WTC11 (cell line): ENCODE measurements at regions not wholly inside any gene's neighbourhood (a gene's known extent, or its start where the extent isn't known, plus 50 kb on each side); places are given as distances from the start of the nearest gene placed in this dataset.

Experiments used
- ATAC-seq: fragments of 200-7000 bp; cut with Tn5 transposase; 2 replicates; pipeline ENCODE4 v1.10.0; 2021; ENCODE audit warnings: mild to moderate bottlenecking, moderate library complexity
- CTCF ChIA-PET: fragments of 300-600 bp; sonication (Branson Sonifier 250); formaldehyde crosslinking; loops from one replicate; lab custom pipeline; 2021; ENCODE audit warnings: antibody characterized with exemption; lab: Charles Lee
- POLR2A ChIA-PET: fragments of 350-600 bp; sonication (Branson Sonifier 250); formaldehyde crosslinking; loops from one replicate; lab custom pipeline; 2021; ENCODE audit warnings: antibody characterized with exemption; lab: Charles Lee
- DNase-seq: peaks from one replicate; pipeline ENCODE4 v3.0.0; 2021; ENCODE audit warnings: low spot score
- H3K27ac Mint-ChIP-seq: 2 replicates; pipeline ENCODE4 v1.8.0; 2021; ENCODE audit warnings: mixed read lengths
- H3K27me3 Mint-ChIP-seq: 2 replicates; pipeline ENCODE4 v1.8.0; 2021; ENCODE audit warnings: low read depth, mild to moderate bottlenecking, moderate library complexity, mixed read lengths
- H3K36me3 Mint-ChIP-seq: 2 replicates; pipeline ENCODE4 v1.8.0; 2021; ENCODE audit warnings: mixed read lengths
- H3K4me1 Mint-ChIP-seq: 2 replicates; pipeline ENCODE4 v1.8.0; 2022; ENCODE audit warnings: mixed read lengths
- H3K4me3 Mint-ChIP-seq: 2 replicates; pipeline ENCODE4 v1.8.0; 2021; ENCODE audit warnings: mild to moderate bottlenecking, moderate library complexity, mixed read lengths
- H3K9me3 Mint-ChIP-seq: 2 replicates; pipeline ENCODE4 v1.8.0; 2021; ENCODE audit warnings: mixed read lengths
- ATF6 ChIP-seq: sonication (generic); formaldehyde crosslinking; IDR thresholded peaks from 2 replicates; pipeline ENCODE4 v1.8.1; 2023; ENCODE audit warnings: mild to moderate bottlenecking, missing genetic modification reagents
- ERG ChIP-seq: fragments of 250-450 bp; sonication (Bioruptor Pico); IDR thresholded peaks from 2 replicates; pipeline ENCODE4 v1.8.0; 2021; ENCODE audit warnings: mild to moderate bottlenecking
- FOXJ3 ChIP-seq: sonication (generic); formaldehyde crosslinking; IDR thresholded peaks from 2 replicates; pipeline ENCODE4 v1.9.0; 2021; ENCODE audit warnings: missing genetic modification reagents, mild to moderate bottlenecking, borderline replicate concordance
- GRHL2 ChIP-seq: fragments of 250-450 bp; sonication (Bioruptor Pico); IDR thresholded peaks from 2 replicates; pipeline ENCODE4 v1.8.0; 2022; ENCODE audit warnings: mild to moderate bottlenecking, moderate library complexity; ENCODE audit not compliant: insufficient replicate concordance, severe bottlenecking
- HMGA2 ChIP-seq: fragments of 250-450 bp; sonication (Bioruptor Pico); IDR thresholded peaks from 2 replicates; pipeline ENCODE4 v1.4.0; 2021; ENCODE audit warnings: mild to moderate bottlenecking, moderate library complexity
- JAZF1 ChIP-seq: fragments of 250-450 bp; sonication (Bioruptor Pico); IDR thresholded peaks from 2 replicates; pipeline ENCODE4 v1.9.0; 2021; ENCODE audit warnings: moderate library complexity, mild to moderate bottlenecking, inconsistent platforms
- KAT7 ChIP-seq: sonication (generic); formaldehyde crosslinking; IDR thresholded peaks from 2 replicates; pipeline ENCODE4 v1.8.1; 2023; ENCODE audit warnings: missing genetic modification reagents, mild to moderate bottlenecking, borderline replicate concordance
- MXD4 ChIP-seq: fragments of 250-450 bp; sonication (Bioruptor Pico); IDR thresholded peaks from 2 replicates; pipeline ENCODE4 v1.8.0; 2021; ENCODE audit warnings: mild to moderate bottlenecking, moderate library complexity, borderline replicate concordance
- MYBL2 ChIP-seq: sonication (generic); formaldehyde crosslinking; IDR thresholded peaks from 2 replicates; pipeline ENCODE4 v1.8.1; 2023; ENCODE audit warnings: mild to moderate bottlenecking, moderate library complexity, missing genetic modification reagents
- NFE2L1 ChIP-seq: sonication (generic); formaldehyde crosslinking; IDR thresholded peaks from 2 replicates; pipeline ENCODE4 v1.8.1; 2023; ENCODE audit warnings: missing genetic modification reagents
- NR2C2 ChIP-seq: sonication (generic); formaldehyde crosslinking; IDR thresholded peaks from 2 replicates; pipeline ENCODE4 v1.8.0; 2022; ENCODE audit warnings: mild to moderate bottlenecking, missing genetic modification reagents
- OVOL2 ChIP-seq: fragments of 250-450 bp; sonication (Bioruptor Pico); IDR thresholded peaks from 2 replicates; pipeline ENCODE4 v1.9.0; 2021; ENCODE audit warnings: mild to moderate bottlenecking, borderline replicate concordance
- RELA ChIP-seq: sonication (generic); formaldehyde crosslinking; IDR thresholded peaks from 2 replicates; pipeline ENCODE4 v1.8.1; 2022; ENCODE audit warnings: missing genetic modification reagents, mild to moderate bottlenecking, borderline replicate concordance
- RORB ChIP-seq: fragments of 250-450 bp; sonication (Bioruptor Pico); IDR thresholded peaks from 2 replicates; pipeline ENCODE4 v1.9.0; 2021; ENCODE audit warnings: mild to moderate bottlenecking
- SMAD4 ChIP-seq: sonication (generic); formaldehyde crosslinking; IDR thresholded peaks from 2 replicates; pipeline ENCODE4 v1.8.0; 2022; ENCODE audit warnings: mild to moderate bottlenecking, missing genetic modification reagents
- TF ChIP-seq, protein P1 (sequence below): fragments of 250-450 bp; sonication (Bioruptor Pico); IDR thresholded peaks from 2 replicates; pipeline ENCODE4 v1.9.0; 2021; ENCODE audit warnings: mild to moderate bottlenecking, borderline replicate concordance
- TF ChIP-seq, protein P2 (sequence below): sonication (generic); formaldehyde crosslinking; IDR thresholded peaks from 2 replicates; pipeline ENCODE4 v1.8.0; 2022; ENCODE audit warnings: mild to moderate bottlenecking, missing genetic modification reagents

GRCh38 chr15:77822631-77823230 is 190.0 kb upstream of the LINGO1 start (continued):
- TF ChIP-seq FOXJ3 (CRISPR knock-in tag) = no peak

DNA sequence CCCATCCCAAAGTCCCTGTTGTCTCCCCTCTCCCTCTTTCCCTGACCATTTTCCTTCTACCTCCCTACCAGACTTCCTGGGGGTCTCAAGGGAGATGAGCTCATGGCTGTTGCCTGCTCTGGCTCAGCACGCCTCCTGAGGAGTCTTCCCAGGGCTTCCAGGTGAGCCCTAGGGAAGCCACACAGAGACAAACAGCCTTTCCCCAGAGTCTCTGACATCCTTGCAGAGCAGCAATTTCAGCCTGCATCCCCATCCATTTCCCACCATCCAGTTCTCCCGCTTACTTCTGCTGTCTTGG is 189.2 kb upstream of the LINGO1 start:
- ChIA-PET CTCF (interaction anchor here (0.6 to 3.9 kb wide), 57 partner anchors 8 to 279 kb away, joined by 3 to 131 read pairs (median 6); partner anchors contain the start of gene LINGO1), POLR2A (no interaction called here)
- Mint-ChIP-seq H3K27me3 (peaks cover 43% of the 10 kb centered on the region), H3K9me3 (no peaks in the 10 kb centered on the region), H3K4me1 (peaks cover 25% of the 10 kb centered on the region), H3K4me3 (no peak overlapping the region), H3K36me3 (no peaks in the 10 kb centered on the region), H3K27ac (no peak overlapping the region)
- ATAC-seq = no peak
- TF ChIP-seq NFE2L1 (CRISPR knock-in tag) (no peak), ERG (CRISPR knock-in tag) (no peak), KAT7 (CRISPR knock-in tag) (no peak), HMGA2 (CRISPR knock-in tag) (no peak), MXD4 (CRISPR knock-in tag) (no peak), SMAD4 (CRISPR knock-in tag) (no peak), ATF6 (CRISPR knock-in tag) (no peak), GRHL2 (CRISPR knock-in tag) (no peak), OVOL2 (no peak), RELA (CRISPR knock-in tag) (no peak), MYBL2 (CRISPR knock-in tag) (no peak), NR2C2 (no peak), RORB (no peak), JAZF1 (no peak)
- TF ChIP-seq, protein P1, sequence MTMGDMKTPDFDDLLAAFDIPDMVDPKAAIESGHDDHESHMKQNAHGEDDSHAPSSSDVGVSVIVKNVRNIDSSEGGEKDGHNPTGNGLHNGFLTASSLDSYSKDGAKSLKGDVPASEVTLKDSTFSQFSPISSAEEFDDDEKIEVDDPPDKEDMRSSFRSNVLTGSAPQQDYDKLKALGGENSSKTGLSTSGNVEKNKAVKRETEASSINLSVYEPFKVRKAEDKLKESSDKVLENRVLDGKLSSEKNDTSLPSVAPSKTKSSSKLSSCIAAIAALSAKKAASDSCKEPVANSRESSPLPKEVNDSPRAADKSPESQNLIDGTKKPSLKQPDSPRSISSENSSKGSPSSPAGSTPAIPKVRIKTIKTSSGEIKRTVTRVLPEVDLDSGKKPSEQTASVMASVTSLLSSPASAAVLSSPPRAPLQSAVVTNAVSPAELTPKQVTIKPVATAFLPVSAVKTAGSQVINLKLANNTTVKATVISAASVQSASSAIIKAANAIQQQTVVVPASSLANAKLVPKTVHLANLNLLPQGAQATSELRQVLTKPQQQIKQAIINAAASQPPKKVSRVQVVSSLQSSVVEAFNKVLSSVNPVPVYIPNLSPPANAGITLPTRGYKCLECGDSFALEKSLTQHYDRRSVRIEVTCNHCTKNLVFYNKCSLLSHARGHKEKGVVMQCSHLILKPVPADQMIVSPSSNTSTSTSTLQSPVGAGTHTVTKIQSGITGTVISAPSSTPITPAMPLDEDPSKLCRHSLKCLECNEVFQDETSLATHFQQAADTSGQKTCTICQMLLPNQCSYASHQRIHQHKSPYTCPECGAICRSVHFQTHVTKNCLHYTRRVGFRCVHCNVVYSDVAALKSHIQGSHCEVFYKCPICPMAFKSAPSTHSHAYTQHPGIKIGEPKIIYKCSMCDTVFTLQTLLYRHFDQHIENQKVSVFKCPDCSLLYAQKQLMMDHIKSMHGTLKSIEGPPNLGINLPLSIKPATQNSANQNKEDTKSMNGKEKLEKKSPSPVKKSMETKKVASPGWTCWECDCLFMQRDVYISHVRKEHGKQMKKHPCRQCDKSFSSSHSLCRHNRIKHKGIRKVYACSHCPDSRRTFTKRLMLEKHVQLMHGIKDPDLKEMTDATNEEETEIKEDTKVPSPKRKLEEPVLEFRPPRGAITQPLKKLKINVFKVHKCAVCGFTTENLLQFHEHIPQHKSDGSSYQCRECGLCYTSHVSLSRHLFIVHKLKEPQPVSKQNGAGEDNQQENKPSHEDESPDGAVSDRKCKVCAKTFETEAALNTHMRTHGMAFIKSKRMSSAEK (CRISPR knock-in tag) = no peak
- TF ChIP-seq, protein P2, sequence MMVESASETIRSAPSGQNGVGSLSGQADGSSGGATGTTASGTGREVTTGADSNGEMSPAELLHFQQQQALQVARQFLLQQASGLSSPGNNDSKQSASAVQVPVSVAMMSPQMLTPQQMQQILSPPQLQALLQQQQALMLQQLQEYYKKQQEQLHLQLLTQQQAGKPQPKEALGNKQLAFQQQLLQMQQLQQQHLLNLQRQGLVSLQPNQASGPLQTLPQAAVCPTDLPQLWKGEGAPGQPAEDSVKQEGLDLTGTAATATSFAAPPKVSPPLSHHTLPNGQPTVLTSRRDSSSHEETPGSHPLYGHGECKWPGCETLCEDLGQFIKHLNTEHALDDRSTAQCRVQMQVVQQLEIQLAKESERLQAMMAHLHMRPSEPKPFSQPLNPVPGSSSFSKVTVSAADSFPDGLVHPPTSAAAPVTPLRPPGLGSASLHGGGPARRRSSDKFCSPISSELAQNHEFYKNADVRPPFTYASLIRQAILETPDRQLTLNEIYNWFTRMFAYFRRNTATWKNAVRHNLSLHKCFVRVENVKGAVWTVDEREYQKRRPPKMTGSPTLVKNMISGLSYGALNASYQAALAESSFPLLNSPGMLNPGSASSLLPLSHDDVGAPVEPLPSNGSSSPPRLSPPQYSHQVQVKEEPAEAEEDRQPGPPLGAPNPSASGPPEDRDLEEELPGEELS (CRISPR knock-in tag) = no peak
- no peak for DNase-seq
